Neural cell (in vitro differentiated cells): ENCODE measurements at regions not wholly inside any gene's neighbourhood (a gene's known extent, or its start where the extent isn't known, plus 50 kb on each side); places are given as distances from the start of the nearest gene placed in this dataset.
"Not testable (repeated sequence)": the region's sequence is repeated elsewhere in the genome, so short reads cannot be mapped to it uniquely, and the experiment has no call there.

Source experiments
- H2AFZ ChIP-seq: fragments of 200-600, 300-800 bp; sonication (generic), shearing (Covaris generic); 2 replicates; pipeline ENCODE4 v1.6.0; 2014; ENCODE audit warnings: low read depth, mild to moderate bottlenecking, antibody characterized with exemption, low read length, moderate library complexity
- H3F3A ChIP-seq: fragments of 200-600 bp; shearing (Covaris generic); 2 replicates; pipeline ENCODE4 v1.6.1; 2016; ENCODE audit warnings: mild to moderate bottlenecking, moderate library complexity, mixed read lengths, antibody characterized with exemption, low read length; ENCODE audit not compliant: insufficient read depth, poor library complexity, severe bottlenecking
- H3K27ac ChIP-seq: fragments of 200-600, 300-800 bp; sonication (generic), shearing (Covaris generic); 2 replicates; pipeline ENCODE4 v1.5.1; 2014; ENCODE audit warnings: mild to moderate bottlenecking, low read length, moderate library complexity
- H3K27me3 ChIP-seq: fragments of 300-800, 200-600 bp; sonication (generic), shearing (Covaris generic); 2 replicates; pipeline ENCODE4 v1.6.0; 2014; ENCODE audit warnings: mild to moderate bottlenecking, low read depth, low read length, moderate library complexity; ENCODE audit not compliant: insufficient read depth
- H3K36me3 ChIP-seq: fragments of 300-800, 200-600 bp; sonication (generic), shearing (Covaris generic); 2 replicates; pipeline ENCODE4 v1.5.1; 2014; ENCODE audit warnings: mild to moderate bottlenecking, antibody characterized with exemption, low read length, moderate library complexity; ENCODE audit not compliant: insufficient read depth
- H3K4me2 ChIP-seq: fragments of 300-800, 200-600 bp; sonication (generic), shearing (Covaris generic); 2 replicates; pipeline ENCODE4 v1.6.0; 2014; ENCODE audit warnings: mild to moderate bottlenecking, low read length
- H3K4me3 ChIP-seq: fragments of 300-800, 200-600 bp; sonication (generic), shearing (Covaris generic); 2 replicates; pipeline ENCODE4 v1.5.1; 2014; ENCODE audit warnings: mild to moderate bottlenecking, low read length, moderate library complexity
- H3K79me2 ChIP-seq: fragments of 200-600 bp; shearing (Covaris generic); replicated peaks from 2 replicates; pipeline ENCODE4 v1.6.0; 2014; ENCODE audit warnings: mild to moderate bottlenecking, low read length, moderate library complexity; ENCODE audit not compliant: insufficient read depth
- H3K9ac ChIP-seq: fragments of 300-800, 200-600 bp; sonication (generic), shearing (Covaris generic); 2 replicates; pipeline ENCODE4 v1.6.1; 2016; ENCODE audit warnings: mild to moderate bottlenecking, low read length, mixed read lengths
- H3K9me2 ChIP-seq: fragments of 200-600 bp; shearing (Covaris generic); 2 replicates; pipeline ENCODE4 v1.6.1; 2016; ENCODE audit warnings: mild to moderate bottlenecking, low read length, mixed read lengths; ENCODE audit not compliant: insufficient read depth
- H3K9me3 ChIP-seq: fragments of 200-600, 300-800 bp; sonication (generic), shearing (Covaris generic); 2 replicates; pipeline ENCODE4 v1.6.1; 2016; ENCODE audit warnings: mild to moderate bottlenecking, mixed run types, low read length, moderate library complexity, mixed read lengths
- H4K20me1 ChIP-seq: fragments of 200-600 bp; shearing (Covaris generic); 2 replicates; pipeline ENCODE4 v1.6.1; 2016; ENCODE audit warnings: mild to moderate bottlenecking, mixed run types; ENCODE audit not compliant: insufficient read depth
- EP300 ChIP-seq: fragments of 450-650 bp; conservative IDR thresholded peaks from 2 replicates; pipeline ENCODE4 v1.6.1; 2014; ENCODE audit warnings: antibody characterized with exemption, mild to moderate bottlenecking, moderate library complexity; ENCODE audit not compliant: poor library complexity, severe bottlenecking
- EZH2 ChIP-seq: fragments of 200-600, 300-800 bp; shearing (Covaris generic), sonication (generic); IDR thresholded peaks from 2 replicates; pipeline ENCODE4 v1.6.1; 2014; ENCODE audit warnings: antibody characterized with exemption, low read length, borderline replicate concordance, mild to moderate bottlenecking; ENCODE audit not compliant: insufficient read depth, poor library complexity, severe bottlenecking
- MXI1 ChIP-seq: fragments of 450-650 bp; conservative IDR thresholded peaks from 2 replicates; pipeline ENCODE4 v1.6.1; 2014; ENCODE audit warnings: antibody characterized with exemption, mild to moderate bottlenecking; ENCODE audit not compliant: poor library complexity, severe bottlenecking
- POLR2AphosphoS5 ChIP-seq: IDR thresholded peaks from 2 replicates; pipeline ENCODE4 v1.6.1; 2012
- RAD21 ChIP-seq: fragments of 450-650 bp; conservative IDR thresholded peaks from 2 replicates; pipeline ENCODE4 v1.6.1; 2014; ENCODE audit warnings: antibody characterized with exemption, mild to moderate bottlenecking, moderate library complexity
- SMC3 ChIP-seq: fragments of 450-650 bp; conservative IDR thresholded peaks from 2 replicates; pipeline ENCODE4 v1.6.1; 2014; ENCODE audit warnings: antibody characterized with exemption, mild to moderate bottlenecking, moderate library complexity; ENCODE audit not compliant: poor library complexity
- TAF1 ChIP-seq: IDR thresholded peaks from 2 replicates; pipeline ENCODE4 v1.6.1; 2012; ENCODE audit warnings: low read depth
- TF ChIP-seq, protein P1 (sequence below): fragments of 450-650 bp; IDR thresholded peaks from 2 replicates; pipeline ENCODE4 v1.5.1; 2014; ENCODE audit warnings: antibody characterized with exemption, mild to moderate bottlenecking, moderate library complexity; ENCODE audit not compliant: poor library complexity, severe bottlenecking
- TF ChIP-seq, protein P2 (sequence below): IDR thresholded peaks from 2 replicates; pipeline ENCODE4 v1.6.1; 2012; ENCODE audit warnings: borderline replicate concordance

DNA sequence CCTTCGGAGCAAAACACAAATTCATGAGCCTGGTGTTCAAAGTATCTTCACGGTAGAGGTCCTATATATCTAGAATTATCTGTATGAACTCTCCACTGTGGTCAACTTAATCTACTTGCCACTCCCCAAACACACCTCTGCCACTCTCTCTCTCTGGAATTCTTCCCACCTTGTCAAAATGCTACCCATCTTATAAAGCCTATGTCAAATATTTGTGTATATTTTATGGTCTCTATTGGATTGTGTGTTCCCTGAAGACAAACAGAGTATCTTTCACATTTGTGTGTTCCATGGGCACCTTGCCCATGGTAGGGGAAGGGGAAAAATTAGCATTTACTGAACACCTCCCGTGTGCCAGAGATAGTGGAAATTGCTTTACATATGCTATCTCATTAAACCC is 83.2 kb upstream of the ATL2 start:
- no peaks in the 10 kb centered on the region for H3K9me3 ChIP-seq
- no peaks in the 10 kb centered on the region for H3K36me3 ChIP-seq
- H3F3A ChIP-seq: no peaks in the 10 kb centered on the region
- no peak overlapping the region for H3K27ac ChIP-seq
- H3K9me2 ChIP-seq: no peaks in the 10 kb centered on the region
- no peaks in the 10 kb centered on the region for H3K27me3 ChIP-seq
- no peak overlapping the region for H3K4me3 ChIP-seq
- no peak overlapping the region for H2AFZ ChIP-seq
- H3K9ac ChIP-seq: no peak overlapping the region
- TF ChIP-seq, protein P1, sequence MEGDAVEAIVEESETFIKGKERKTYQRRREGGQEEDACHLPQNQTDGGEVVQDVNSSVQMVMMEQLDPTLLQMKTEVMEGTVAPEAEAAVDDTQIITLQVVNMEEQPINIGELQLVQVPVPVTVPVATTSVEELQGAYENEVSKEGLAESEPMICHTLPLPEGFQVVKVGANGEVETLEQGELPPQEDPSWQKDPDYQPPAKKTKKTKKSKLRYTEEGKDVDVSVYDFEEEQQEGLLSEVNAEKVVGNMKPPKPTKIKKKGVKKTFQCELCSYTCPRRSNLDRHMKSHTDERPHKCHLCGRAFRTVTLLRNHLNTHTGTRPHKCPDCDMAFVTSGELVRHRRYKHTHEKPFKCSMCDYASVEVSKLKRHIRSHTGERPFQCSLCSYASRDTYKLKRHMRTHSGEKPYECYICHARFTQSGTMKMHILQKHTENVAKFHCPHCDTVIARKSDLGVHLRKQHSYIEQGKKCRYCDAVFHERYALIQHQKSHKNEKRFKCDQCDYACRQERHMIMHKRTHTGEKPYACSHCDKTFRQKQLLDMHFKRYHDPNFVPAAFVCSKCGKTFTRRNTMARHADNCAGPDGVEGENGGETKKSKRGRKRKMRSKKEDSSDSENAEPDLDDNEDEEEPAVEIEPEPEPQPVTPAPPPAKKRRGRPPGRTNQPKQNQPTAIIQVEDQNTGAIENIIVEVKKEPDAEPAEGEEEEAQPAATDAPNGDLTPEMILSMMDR: no peak
- TF ChIP-seq RAD21: no peak
- TF ChIP-seq, protein P2, sequence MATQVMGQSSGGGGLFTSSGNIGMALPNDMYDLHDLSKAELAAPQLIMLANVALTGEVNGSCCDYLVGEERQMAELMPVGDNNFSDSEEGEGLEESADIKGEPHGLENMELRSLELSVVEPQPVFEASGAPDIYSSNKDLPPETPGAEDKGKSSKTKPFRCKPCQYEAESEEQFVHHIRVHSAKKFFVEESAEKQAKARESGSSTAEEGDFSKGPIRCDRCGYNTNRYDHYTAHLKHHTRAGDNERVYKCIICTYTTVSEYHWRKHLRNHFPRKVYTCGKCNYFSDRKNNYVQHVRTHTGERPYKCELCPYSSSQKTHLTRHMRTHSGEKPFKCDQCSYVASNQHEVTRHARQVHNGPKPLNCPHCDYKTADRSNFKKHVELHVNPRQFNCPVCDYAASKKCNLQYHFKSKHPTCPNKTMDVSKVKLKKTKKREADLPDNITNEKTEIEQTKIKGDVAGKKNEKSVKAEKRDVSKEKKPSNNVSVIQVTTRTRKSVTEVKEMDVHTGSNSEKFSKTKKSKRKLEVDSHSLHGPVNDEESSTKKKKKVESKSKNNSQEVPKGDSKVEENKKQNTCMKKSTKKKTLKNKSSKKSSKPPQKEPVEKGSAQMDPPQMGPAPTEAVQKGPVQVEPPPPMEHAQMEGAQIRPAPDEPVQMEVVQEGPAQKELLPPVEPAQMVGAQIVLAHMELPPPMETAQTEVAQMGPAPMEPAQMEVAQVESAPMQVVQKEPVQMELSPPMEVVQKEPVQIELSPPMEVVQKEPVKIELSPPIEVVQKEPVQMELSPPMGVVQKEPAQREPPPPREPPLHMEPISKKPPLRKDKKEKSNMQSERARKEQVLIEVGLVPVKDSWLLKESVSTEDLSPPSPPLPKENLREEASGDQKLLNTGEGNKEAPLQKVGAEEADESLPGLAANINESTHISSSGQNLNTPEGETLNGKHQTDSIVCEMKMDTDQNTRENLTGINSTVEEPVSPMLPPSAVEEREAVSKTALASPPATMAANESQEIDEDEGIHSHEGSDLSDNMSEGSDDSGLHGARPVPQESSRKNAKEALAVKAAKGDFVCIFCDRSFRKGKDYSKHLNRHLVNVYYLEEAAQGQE: no peak
- TF ChIP-seq EZH2: no peak
- TF ChIP-seq TAF1: no peak
- TF ChIP-seq MXI1: no peak
- no peak for TF ChIP-seq SMC3
- no peak for TF ChIP-seq EP300
- no peak for TF ChIP-seq POLR2AphosphoS5
- H4K20me1 ChIP-seq: no peaks in the 10 kb centered on the region
- no peaks in the 10 kb centered on the region for H3K79me2 ChIP-seq
- no peak overlapping the region for H3K4me2 ChIP-seq

DNA sequence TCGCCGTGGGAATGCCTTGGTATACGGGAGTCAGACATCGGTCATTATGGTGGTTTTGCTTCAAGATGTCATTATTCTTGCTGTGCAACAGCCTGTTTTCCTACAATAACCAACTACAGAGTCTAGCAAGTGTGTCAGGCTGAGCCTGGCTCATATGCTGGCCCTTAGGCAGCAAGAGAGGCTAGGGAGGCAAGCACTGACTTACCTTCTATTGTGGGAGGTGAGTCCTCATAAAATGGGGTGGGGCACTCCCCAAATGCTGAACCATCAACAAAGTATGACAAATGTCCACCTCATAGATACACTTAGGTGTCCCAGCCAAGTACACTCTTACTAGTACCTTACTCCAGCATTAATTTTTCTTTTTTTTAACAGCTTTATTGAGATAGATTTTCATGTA is 77.0 kb upstream of the ATL2 start:
- no peak overlapping the region for H3K27ac ChIP-seq
- H3K79me2 ChIP-seq: no peaks in the 10 kb centered on the region
- no peaks in the 10 kb centered on the region for H3K36me3 ChIP-seq
- TF ChIP-seq POLR2AphosphoS5 (no peak), EP300 (no peak), EZH2 (no peak), SMC3 (no peak), TAF1 (no peak), RAD21 (no peak), MXI1 (no peak)
- TF ChIP-seq, protein P1: no peak
- TF ChIP-seq, protein P2: no peak
- H3K27me3 ChIP-seq: no peaks in the 10 kb centered on the region
- H3F3A ChIP-seq: no peaks in the 10 kb centered on the region
- no peaks in the 10 kb centered on the region for H3K9me2 ChIP-seq
- H3K9me3 ChIP-seq: no peaks in the 10 kb centered on the region
- no peaks in the 10 kb centered on the region for H4K20me1 ChIP-seq
- H3K9ac ChIP-seq: no peak overlapping the region
- H3K4me2 ChIP-seq: no peak overlapping the region
- no peak overlapping the region for H3K4me3 ChIP-seq
- H2AFZ ChIP-seq: no peak overlapping the region

- not testable (repeated sequence) for H3K4me2 ChIP-seq, H4K20me1 ChIP-seq, H3K4me3 ChIP-seq, H2AFZ ChIP-seq, H3F3A ChIP-seq, H3K79me2 ChIP-seq, H3K9me3 ChIP-seq, H3K9me2 ChIP-seq, H3K27ac ChIP-seq, H3K36me3 ChIP-seq, H3K27me3 ChIP-seq, H3K9ac ChIP-seq
Observed at GRCh38 chr2:38451778-38452177, 74.7 kb upstream of the ATL2 start.
